Neural progenitor cell (in vitro differentiated cells): ENCODE measurements at regions not wholly inside any gene's neighbourhood (a gene's known extent, or its start where the extent isn't known, plus 50 kb on each side); places are given as distances from the start of the nearest gene placed in this dataset.

Experiments
- CTCF ChIP-seq: fragments of 200-600 bp; sonication (generic); IDR thresholded peaks from 2 replicates; pipeline ENCODE4 v1.5.1; 2017; ENCODE audit warnings: antibody characterized with exemption, mild to moderate bottlenecking
- EZH2phosphoT487 ChIP-seq: fragments of 200-600 bp; sonication (generic); IDR thresholded peaks from 2 replicates; pipeline ENCODE4 v1.6.1; 2017; ENCODE audit warnings: antibody characterized with exemption

GRCh38 chr16:27722207-27722606 lies 172.3 kb downstream of the KATNIP start:
- TF ChIP-seq CTCF (no peak), EZH2phosphoT487 (no peak)
